Choroid plexus epithelial cell (primary cell): ENCODE measurements at regions not wholly inside any gene's neighbourhood (a gene's known extent, or its start where the extent isn't known, plus 50 kb on each side); places are given as distances from the start of the nearest gene placed in this dataset.
A peak's percentile ranks its signal among the peaks of the same experiment; 100 is the strongest.

Source experiments
- DNase-seq: peaks from one replicate; pipeline ENCODE4 v3.0.0-alpha.2; 2010; ENCODE audit warnings: low read depth
- H3K4me3 ChIP-seq: 2 replicates; pipeline ENCODE4 v1.5.1; 2011; ENCODE audit warnings: low read depth, mild to moderate bottlenecking, control low read depth, low read length, moderate library complexity
- CTCF ChIP-seq: conservative IDR thresholded peaks from 2 replicates; pipeline ENCODE4 v1.5.1; 2011; ENCODE audit warnings: low read depth, mild to moderate bottlenecking, control low read depth, inconsistent platforms, low read length, moderate library complexity

GRCh38 chr11:25206762-25207161 lies 709.9 kb downstream of the LUZP2 start:
- no peak for DNase-seq
- H3K4me3 ChIP-seq: no peak overlapping the region
- TF ChIP-seq CTCF: no peak

- no peak overlapping the region for H3K4me3 ChIP-seq
- no peak for DNase-seq
- TF ChIP-seq CTCF: no peak
Measured at GRCh38 chr11:25211635-25212254, 714.9 kb downstream of the LUZP2 start.

GRCh38 chr11:25214535-25215176 lies 717.8 kb downstream of the LUZP2 start:
- DNase-seq: no peak
- TF ChIP-seq CTCF: no peak
- H3K4me3 ChIP-seq: no peak overlapping the region

GRCh38 chr11:25218036-25218435 lies 721.2 kb downstream of the LUZP2 start:
- no peak overlapping the region for H3K4me3 ChIP-seq
- no peak for TF ChIP-seq CTCF
- no peak for DNase-seq

- DNase-seq: no peak
- H3K4me3 ChIP-seq: no peak overlapping the region
- no peak for TF ChIP-seq CTCF
Measured at GRCh38 chr11:25225078-25225477, 728.2 kb downstream of the LUZP2 start.

GRCh38 chr11:25242928-25243327 lies 746.1 kb downstream of the LUZP2 start:
- no peak overlapping the region for H3K4me3 ChIP-seq
- no peak for TF ChIP-seq CTCF
- peak; percentile 4 for DNase-seq

GRCh38 chr11:25244126-25244525 lies 747.3 kb downstream of the LUZP2 start:
- TF ChIP-seq CTCF: no peak
- no peak for DNase-seq
- no peak overlapping the region for H3K4me3 ChIP-seq
